Activated T-cell treated with anti-CD3 and anti-CD28 coated beads, Interleukin-2, amount 50 U/mL, for 24 hours (primary cell): ENCODE measurements at regions not wholly inside any gene's neighbourhood (a gene's known extent, or its start where the extent isn't known, plus 50 kb on each side); places are given as distances from the start of the nearest gene placed in this dataset.

ENCODE experiments used
- DNase-seq: peaks from one replicate; pipeline ENCODE4 v3.0.0-alpha.2; 2020
- H3K27ac Mint-ChIP-seq: 2 replicates; pipeline ENCODE4 v1.8.0; 2020; ENCODE audit warnings: mild to moderate bottlenecking, mixed read lengths
- H3K27me3 Mint-ChIP-seq: 2 replicates; pipeline ENCODE4 v1.8.0; 2020; ENCODE audit warnings: mixed read lengths
- H3K36me3 Mint-ChIP-seq: 2 replicates; pipeline ENCODE4 v1.8.0; 2020; ENCODE audit warnings: low read depth, mixed read lengths
- H3K4me1 Mint-ChIP-seq: 2 replicates; pipeline ENCODE4 v1.8.0; 2020; ENCODE audit warnings: low read depth, mixed read lengths
- H3K4me3 Mint-ChIP-seq: 2 replicates; pipeline ENCODE4 v1.8.0; 2020; ENCODE audit warnings: mild to moderate bottlenecking, moderate library complexity, mixed read lengths
- H3K9me3 Mint-ChIP-seq: 2 replicates; pipeline ENCODE4 v1.8.0; 2020; ENCODE audit warnings: mixed read lengths

- H3K9me3 Mint-ChIP-seq: no peaks in the 10 kb centered on the region
- no peak overlapping the region for H3K27ac Mint-ChIP-seq
- DNase-seq: no peak
- no peaks in the 10 kb centered on the region for H3K27me3 Mint-ChIP-seq
- H3K4me3 Mint-ChIP-seq: no peak overlapping the region
- H3K36me3 Mint-ChIP-seq: no peaks in the 10 kb centered on the region
- no peaks in the 10 kb centered on the region for H3K4me1 Mint-ChIP-seq
Measured at GRCh38 chr6:139482287-139482686, 107.8 kb upstream of the CITED2 start.

GRCh38 chr6:139480356-139481165 lies 106.1 kb upstream of the CITED2 start:
- no peak overlapping the region for H3K4me3 Mint-ChIP-seq
- H3K27me3 Mint-ChIP-seq: no peaks in the 10 kb centered on the region
- no peak overlapping the region for H3K27ac Mint-ChIP-seq
- H3K9me3 Mint-ChIP-seq: no peaks in the 10 kb centered on the region
- no peaks in the 10 kb centered on the region for H3K4me1 Mint-ChIP-seq
- no peak for DNase-seq
- H3K36me3 Mint-ChIP-seq: no peaks in the 10 kb centered on the region

- no peaks in the 10 kb centered on the region for H3K27me3 Mint-ChIP-seq
- H3K9me3 Mint-ChIP-seq: no peaks in the 10 kb centered on the region
- H3K27ac Mint-ChIP-seq: no peak overlapping the region
- DNase-seq: no peak
- no peaks in the 10 kb centered on the region for H3K36me3 Mint-ChIP-seq
- no peak overlapping the region for H3K4me3 Mint-ChIP-seq
- no peaks in the 10 kb centered on the region for H3K4me1 Mint-ChIP-seq
Measured at GRCh38 chr6:139479433-139480222, 105.2 kb upstream of the CITED2 start.

- no peak for DNase-seq
- Mint-ChIP-seq H3K9me3 (no peaks in the 10 kb centered on the region), H3K4me3 (no peak overlapping the region), H3K27me3 (no peaks in the 10 kb centered on the region), H3K27ac (no peak overlapping the region), H3K36me3 (no peaks in the 10 kb centered on the region), H3K4me1 (peaks cover 5% of the 10 kb centered on the region)
Measured at GRCh38 chr6:139475646-139476045, 101.2 kb upstream of the CITED2 start.

GRCh38 chr6:139475241-139475640 lies 100.8 kb upstream of the CITED2 start:
- Mint-ChIP-seq H3K36me3 (no peaks in the 10 kb centered on the region), H3K27me3 (no peaks in the 10 kb centered on the region), H3K4me1 (peaks cover 5% of the 10 kb centered on the region), H3K9me3 (no peaks in the 10 kb centered on the region), H3K4me3 (no peak overlapping the region), H3K27ac (no peak overlapping the region)
- DNase-seq: no peak

- no peak overlapping the region for H3K27ac Mint-ChIP-seq
Measured at GRCh38 chr6:139474145-139475108, 100.0 kb upstream of the CITED2 start.

GRCh38 chr6:139473731-139474130 lies 99.3 kb upstream of the CITED2 start:
- Mint-ChIP-seq H3K27ac (no peak overlapping the region), H3K4me1 (peaks cover 5% of the 10 kb centered on the region)
- no peak for DNase-seq

More at GRCh38 chr6:139474145-139475108, 100.0 kb upstream of the CITED2 start:
- Mint-ChIP-seq H3K36me3 (no peaks in the 10 kb centered on the region), H3K9me3 (no peaks in the 10 kb centered on the region), H3K4me1 (peaks cover 5% of the 10 kb centered on the region), H3K4me3 (no peak overlapping the region), H3K27me3 (no peaks in the 10 kb centered on the region)
- no peak for DNase-seq

GRCh38 chr6:139473231-139473701 lies 98.8 kb upstream of the CITED2 start:
- Mint-ChIP-seq H3K27ac (no peak overlapping the region), H3K4me3 (no peak overlapping the region), H3K36me3 (no peaks in the 10 kb centered on the region), H3K9me3 (no peaks in the 10 kb centered on the region), H3K4me1 (peaks cover 5% of the 10 kb centered on the region), H3K27me3 (no peaks in the 10 kb centered on the region)
- DNase-seq: no peak

More at GRCh38 chr6:139473731-139474130, 99.3 kb upstream of the CITED2 start:
- Mint-ChIP-seq H3K27me3 (no peaks in the 10 kb centered on the region), H3K4me3 (no peak overlapping the region), H3K36me3 (no peaks in the 10 kb centered on the region), H3K9me3 (no peaks in the 10 kb centered on the region)

- Mint-ChIP-seq H3K4me3 (no peak overlapping the region), H3K27me3 (no peaks in the 10 kb centered on the region), H3K4me1 (peaks cover 5% of the 10 kb centered on the region), H3K27ac (no peak overlapping the region), H3K36me3 (no peaks in the 10 kb centered on the region), H3K9me3 (no peaks in the 10 kb centered on the region)
- no peak for DNase-seq
Measured at GRCh38 chr6:139472351-139473015, 98.0 kb upstream of the CITED2 start.

GRCh38 chr6:139470997-139471396 lies 96.5 kb upstream of the CITED2 start:
- no peaks in the 10 kb centered on the region for H3K36me3 Mint-ChIP-seq
- H3K4me3 Mint-ChIP-seq: no peak overlapping the region
- no peak overlapping the region for H3K27ac Mint-ChIP-seq
- H3K27me3 Mint-ChIP-seq: no peaks in the 10 kb centered on the region
- no peak for DNase-seq
- peaks cover 5% of the 10 kb centered on the region for H3K4me1 Mint-ChIP-seq
- H3K9me3 Mint-ChIP-seq: no peaks in the 10 kb centered on the region

- peaks cover 3% of the 10 kb centered on the region for H3K27me3 Mint-ChIP-seq
- no peaks in the 10 kb centered on the region for H3K4me1 Mint-ChIP-seq
- no peak for DNase-seq
- H3K27ac Mint-ChIP-seq: no peak overlapping the region
- H3K9me3 Mint-ChIP-seq: no peaks in the 10 kb centered on the region
- no peaks in the 10 kb centered on the region for H3K36me3 Mint-ChIP-seq
- no peak overlapping the region for H3K4me3 Mint-ChIP-seq
Measured at GRCh38 chr6:139468178-139468819, 93.9 kb upstream of the CITED2 start.

GRCh38 chr6:139457476-139457875 lies 83.0 kb upstream of the CITED2 start:
- Mint-ChIP-seq H3K4me3 (no peak overlapping the region), H3K36me3 (no peaks in the 10 kb centered on the region), H3K27ac (no peak overlapping the region), H3K4me1 (no peaks in the 10 kb centered on the region), H3K27me3 (no peaks in the 10 kb centered on the region), H3K9me3 (no peaks in the 10 kb centered on the region)
- DNase-seq: no peak

GRCh38 chr6:139452148-139452876 lies 77.9 kb upstream of the CITED2 start:
- no peaks in the 10 kb centered on the region for H3K9me3 Mint-ChIP-seq
- no peak overlapping the region for H3K4me3 Mint-ChIP-seq
- H3K4me1 Mint-ChIP-seq: peaks cover 2% of the 10 kb centered on the region
- H3K27ac Mint-ChIP-seq: no peak overlapping the region
- no peaks in the 10 kb centered on the region for H3K27me3 Mint-ChIP-seq
- DNase-seq: no peak
- H3K36me3 Mint-ChIP-seq: no peaks in the 10 kb centered on the region
